HG03108 (cell line): ENCODE measurements at regions not wholly inside any gene's neighbourhood (a gene's known extent, or its start where the extent isn't known, plus 50 kb on each side); places are given as distances from the start of the nearest gene placed in this dataset.
"Not testable (repeated sequence)": the region's sequence is repeated elsewhere in the genome, so short reads cannot be mapped to it uniquely, and the experiment has no call there.

ENCODE experiments used
- ATAC-seq: cut with Tn5 transposase; IDR thresholded peaks from one replicate; pipeline ENCODE4 v1.9.1; 2021; ENCODE audit warnings: moderate library complexity; ENCODE audit not compliant: unreplicated experiment

- ATAC-seq: no peak
Observed at GRCh38 chr1:99441299-99442095, 177.2 kb downstream of the PLPPR4 start.

- not testable (repeated sequence) for ATAC-seq
Observed at GRCh38 chr1:99444211-99444927, 180.1 kb downstream of the PLPPR4 start.

GRCh38 chr1:99445071-99445470 is 180.8 kb downstream of the PLPPR4 start:
- ATAC-seq: no peak

- no peak for ATAC-seq
Observed at GRCh38 chr1:99445486-99445885, 181.2 kb downstream of the PLPPR4 start.

- ATAC-seq: no peak
Observed at GRCh38 chr1:99447721-99448120, 183.4 kb downstream of the PLPPR4 start.

- ATAC-seq: no peak
Observed at GRCh38 chr1:99455760-99456159, 190.2 kb upstream of the PALMD start.

GRCh38 chr1:99456536-99456935 is 189.4 kb upstream of the PALMD start:
- no peak for ATAC-seq

GRCh38 chr1:99457381-99458165 is 188.3 kb upstream of the PALMD start:
- no peak for ATAC-seq

GRCh38 chr1:99461499-99461898 is 184.4 kb upstream of the PALMD start:
- ATAC-seq: no peak

GRCh38 chr1:99464738-99465137 is 181.2 kb upstream of the PALMD start:
- no peak for ATAC-seq

- no peak for ATAC-seq
Observed at GRCh38 chr1:99465176-99465900, 180.6 kb upstream of the PALMD start.

- no peak for ATAC-seq
Observed at GRCh38 chr1:99467645-99468044, 178.3 kb upstream of the PALMD start.

GRCh38 chr1:99469550-99469971 is 176.4 kb upstream of the PALMD start:
- ATAC-seq: no peak

GRCh38 chr1:99472893-99473292 is 173.0 kb upstream of the PALMD start:
- no peak for ATAC-seq

- ATAC-seq: no peak
Observed at GRCh38 chr1:99474350-99474893, 171.5 kb upstream of the PALMD start.

- ATAC-seq: no peak
Observed at GRCh38 chr1:99476058-99476457, 169.9 kb upstream of the PALMD start.

GRCh38 chr1:99481391-99481996 is 164.4 kb upstream of the PALMD start:
- ATAC-seq: no peak

- ATAC-seq: no peak
Observed at GRCh38 chr1:99482286-99482685, 163.6 kb upstream of the PALMD start.

- ATAC-seq: no peak
Observed at GRCh38 chr1:99482750-99483149, 163.2 kb upstream of the PALMD start.

GRCh38 chr1:99490031-99490430 is 155.9 kb upstream of the PALMD start:
- ATAC-seq: no peak
